ENCODE measurements at regions not wholly inside any gene's neighbourhood (a gene's known extent, or its start where the extent isn't known, plus 50 kb on each side); places are given as distances from the start of the nearest gene placed in this dataset.

DNA sequence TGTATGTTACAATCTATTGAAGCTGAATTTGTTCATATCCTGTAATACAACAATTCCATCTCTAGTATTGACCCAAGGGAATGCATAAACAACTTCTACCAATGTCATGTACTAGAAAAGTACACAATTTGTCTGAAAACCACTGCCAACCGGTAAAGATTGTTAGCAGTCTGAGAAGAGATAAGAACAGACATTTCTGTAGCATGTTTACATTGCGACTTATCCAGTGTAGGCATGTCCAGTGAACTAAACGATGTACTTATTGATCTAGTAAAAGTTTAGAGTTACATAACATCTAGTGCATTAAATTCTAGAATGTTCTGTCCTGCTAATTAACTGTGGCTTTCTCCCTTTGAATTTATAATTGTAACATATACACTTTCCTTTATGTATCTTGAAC is 425.9 kb downstream of the SLITRK6 start:
- CTCF ChIA-PET, result no interaction called here
- DNase-seq (ENCODE audit: low read depth, low spot score), result no peak
- TF ChIP-seq, protein P1, sequence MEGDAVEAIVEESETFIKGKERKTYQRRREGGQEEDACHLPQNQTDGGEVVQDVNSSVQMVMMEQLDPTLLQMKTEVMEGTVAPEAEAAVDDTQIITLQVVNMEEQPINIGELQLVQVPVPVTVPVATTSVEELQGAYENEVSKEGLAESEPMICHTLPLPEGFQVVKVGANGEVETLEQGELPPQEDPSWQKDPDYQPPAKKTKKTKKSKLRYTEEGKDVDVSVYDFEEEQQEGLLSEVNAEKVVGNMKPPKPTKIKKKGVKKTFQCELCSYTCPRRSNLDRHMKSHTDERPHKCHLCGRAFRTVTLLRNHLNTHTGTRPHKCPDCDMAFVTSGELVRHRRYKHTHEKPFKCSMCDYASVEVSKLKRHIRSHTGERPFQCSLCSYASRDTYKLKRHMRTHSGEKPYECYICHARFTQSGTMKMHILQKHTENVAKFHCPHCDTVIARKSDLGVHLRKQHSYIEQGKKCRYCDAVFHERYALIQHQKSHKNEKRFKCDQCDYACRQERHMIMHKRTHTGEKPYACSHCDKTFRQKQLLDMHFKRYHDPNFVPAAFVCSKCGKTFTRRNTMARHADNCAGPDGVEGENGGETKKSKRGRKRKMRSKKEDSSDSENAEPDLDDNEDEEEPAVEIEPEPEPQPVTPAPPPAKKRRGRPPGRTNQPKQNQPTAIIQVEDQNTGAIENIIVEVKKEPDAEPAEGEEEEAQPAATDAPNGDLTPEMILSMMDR (IDR thresholded peaks at IDR 0.05; ENCODE audit: low read depth, low read length), result no peak
- Histone ChIP-seq H3K4me3 (ENCODE audit: low read depth, low read length) (no peak overlapping the region), H3K9me3 (ENCODE audit: control insufficient read depth, insufficient read depth, low read length) (no peaks in the 10 kb centered on the region), H3K27ac (ENCODE audit: low read depth, low read length) (no peak overlapping the region), H3K27me3 (ENCODE audit: control insufficient read depth, insufficient read depth, low read length) (no peaks in the 10 kb centered on the region)
- POLR2A ChIA-PET, result no interaction called here

DNA sequence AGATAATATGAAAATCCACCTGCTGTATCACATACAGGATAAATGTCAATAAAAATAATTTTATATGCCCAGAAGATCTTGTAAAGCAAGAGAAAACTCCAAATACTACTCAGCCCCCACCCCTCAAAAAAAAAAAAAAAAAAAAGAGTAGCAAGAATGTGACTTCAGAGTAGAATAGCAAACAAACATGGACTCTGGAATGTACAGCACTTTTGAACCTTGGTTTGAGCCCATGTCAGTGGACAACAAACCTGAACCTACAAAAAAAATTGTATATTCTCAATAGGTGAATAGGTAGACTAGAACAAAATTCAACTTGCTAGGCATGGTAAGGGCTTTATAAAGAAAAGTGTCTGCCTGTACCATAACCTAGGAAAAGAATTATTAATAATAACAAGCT is 428.0 kb downstream of the SLITRK6 start:
- TF ChIP-seq, protein P1 (IDR thresholded peaks at IDR 0.05; ENCODE audit: low read depth, low read length), result no peak
- DNase-seq (ENCODE audit: low read depth, low spot score), result no peak
- Histone ChIP-seq H3K4me3 (ENCODE audit: low read depth, low read length) (no peak overlapping the region), H3K9me3 (ENCODE audit: control insufficient read depth, insufficient read depth, low read length) (no peaks in the 10 kb centered on the region), H3K27ac (ENCODE audit: low read depth, low read length) (no peak overlapping the region), H3K27me3 (ENCODE audit: control insufficient read depth, insufficient read depth, low read length) (no peaks in the 10 kb centered on the region)
- CTCF ChIA-PET, result no interaction called here
- POLR2A ChIA-PET, result interaction anchor here (0.7 kb wide), 1 partner anchor 422 kb away, joined by 7 read pairs; no protein-coding TSS in a partner anchor

DNA sequence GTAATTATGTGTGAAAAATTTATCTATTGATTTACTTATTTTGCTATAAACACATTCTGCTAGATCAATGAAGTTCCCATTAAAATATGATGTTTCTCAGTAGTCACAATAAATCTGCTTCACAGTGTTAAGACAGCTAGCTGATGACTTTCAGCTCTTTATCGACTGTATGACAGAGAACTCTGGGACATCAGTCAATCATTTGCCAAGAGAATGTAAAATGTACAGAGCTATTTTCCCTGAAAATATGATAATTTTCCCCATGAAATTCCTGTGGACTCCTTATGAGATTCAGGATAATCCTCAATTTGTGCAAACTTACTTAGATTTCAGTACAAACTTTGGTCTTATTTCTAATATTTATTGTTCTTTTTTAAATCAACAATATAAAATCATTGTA is 430.5 kb downstream of the SLITRK6 start:
- no peak for DNase-seq (ENCODE audit: low read depth, low spot score)
- ChIA-PET POLR2A (no interaction called here), CTCF (no interaction called here)
- Histone ChIP-seq H3K27ac (ENCODE audit: low read depth, low read length) (no peak overlapping the region), H3K27me3 (ENCODE audit: control insufficient read depth, insufficient read depth, low read length) (no peaks in the 10 kb centered on the region), H3K4me3 (ENCODE audit: low read depth, low read length) (no peak overlapping the region), H3K9me3 (ENCODE audit: control insufficient read depth, insufficient read depth, low read length) (no peaks in the 10 kb centered on the region; the same call in 1 of the 2 replicates)
- TF ChIP-seq, protein P1 (IDR thresholded peaks at IDR 0.05; ENCODE audit: low read depth, low read length), result no peak

DNA sequence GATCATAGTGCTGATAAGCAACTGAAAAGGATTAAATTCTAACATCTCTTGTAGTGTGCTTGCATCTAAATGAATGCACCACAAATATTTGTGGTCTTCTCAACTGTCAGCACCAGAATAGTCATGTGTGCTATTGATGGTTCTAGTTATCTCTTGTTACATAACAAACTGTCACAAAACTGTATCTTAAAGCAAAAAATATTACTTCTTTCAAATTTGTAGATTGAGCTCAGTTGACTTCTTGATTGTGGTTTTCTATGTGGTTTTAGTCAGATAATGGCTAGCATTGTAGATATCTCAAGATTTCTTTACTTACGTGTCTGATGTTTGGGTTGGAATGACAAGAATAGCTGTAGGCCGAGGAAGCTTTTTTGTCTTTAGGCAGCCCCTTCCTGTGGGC is 431.3 kb downstream of the SLITRK6 start:
- no peak for DNase-seq (ENCODE audit: low read depth, low spot score)
- H3K9me3 ChIP-seq (ENCODE audit: control insufficient read depth, insufficient read depth, low read length), result no peaks in the 10 kb centered on the region; the same call in 1 of the 2 replicates
- H3K27me3 ChIP-seq (ENCODE audit: control insufficient read depth, insufficient read depth, low read length), result no peaks in the 10 kb centered on the region
- H3K4me3 ChIP-seq (ENCODE audit: low read depth, low read length), result no peak overlapping the region
- ChIA-PET POLR2A (no interaction called here), CTCF (no interaction called here)
- TF ChIP-seq, protein P1 (IDR thresholded peaks at IDR 0.05; ENCODE audit: low read depth, low read length), result no peak
- H3K27ac ChIP-seq (ENCODE audit: low read depth, low read length), result no peak overlapping the region

DNA sequence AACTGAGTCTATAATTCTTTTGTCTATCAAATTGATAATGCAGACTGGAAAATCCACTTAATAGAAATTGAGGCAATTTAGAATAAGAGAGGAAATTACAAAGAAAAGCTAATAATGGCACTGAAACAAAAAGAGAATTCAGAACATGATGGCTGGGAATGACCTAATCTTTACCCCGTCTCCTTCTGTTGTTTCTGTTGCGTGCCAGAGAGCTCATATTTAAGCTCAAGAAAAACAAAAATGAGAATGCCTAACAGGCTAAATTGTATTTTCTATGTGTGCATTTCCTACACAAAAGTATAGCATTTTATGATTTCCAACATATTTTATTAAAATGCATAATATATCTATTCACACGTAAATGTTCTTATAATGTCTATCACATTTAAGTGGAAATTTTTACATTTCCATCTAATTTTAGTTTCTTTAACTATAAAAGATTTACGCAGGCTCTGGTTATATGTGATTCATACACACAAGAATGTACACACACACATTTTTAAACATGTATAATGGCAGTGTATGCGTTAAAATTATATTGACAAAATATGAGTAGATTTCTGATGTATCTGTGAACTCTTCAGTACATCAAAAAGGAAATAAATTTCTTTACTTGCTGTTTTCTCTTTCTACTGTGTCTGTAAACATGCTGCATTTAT is 432.3 kb downstream of the SLITRK6 start:
- H3K4me3 ChIP-seq (ENCODE audit: low read depth, low read length), result no peak overlapping the region
- POLR2A ChIA-PET, result no interaction called here
- H3K27me3 ChIP-seq (ENCODE audit: control insufficient read depth, insufficient read depth, low read length), result no peaks in the 10 kb centered on the region
- DNase-seq (ENCODE audit: low read depth, low spot score), result no peak
- H3K9me3 ChIP-seq (ENCODE audit: control insufficient read depth, insufficient read depth, low read length), result no peaks in the 10 kb centered on the region; the same call in 1 of the 2 replicates
- CTCF ChIA-PET, result interaction anchor here (0.6 kb wide), 1 partner anchor 442 kb away, joined by 3 read pairs; no protein-coding TSS in a partner anchor
- TF ChIP-seq, protein P1 (IDR thresholded peaks at IDR 0.05; ENCODE audit: low read depth, low read length), result no peak
- no peak overlapping the region for H3K27ac ChIP-seq (ENCODE audit: low read depth, low read length)
